ENCODE measurements at regions not wholly inside any gene's neighbourhood (a gene's known extent, or its start where the extent isn't known, plus 50 kb on each side); places are given as distances from the start of the nearest gene placed in this dataset.
A peak's percentile ranks its signal among the peaks of the same experiment; 100 is the strongest.

GRCh38 chr11:114758627-114759026, 80.3 kb downstream of the NXPE2 start:
- H3K27me3 ChIP-seq (ENCODE audit: control insufficient read depth, insufficient read depth, low read length) = no peaks in the 10 kb centered on the region
- H3K36me3 ChIP-seq (ENCODE audit: control insufficient read depth, insufficient read depth, low read length) = no peaks in the 10 kb centered on the region
- no peak overlapping the region for H3K4me3 ChIP-seq (ENCODE audit: low read depth, low read length)
- TF ChIP-seq, protein P1, sequence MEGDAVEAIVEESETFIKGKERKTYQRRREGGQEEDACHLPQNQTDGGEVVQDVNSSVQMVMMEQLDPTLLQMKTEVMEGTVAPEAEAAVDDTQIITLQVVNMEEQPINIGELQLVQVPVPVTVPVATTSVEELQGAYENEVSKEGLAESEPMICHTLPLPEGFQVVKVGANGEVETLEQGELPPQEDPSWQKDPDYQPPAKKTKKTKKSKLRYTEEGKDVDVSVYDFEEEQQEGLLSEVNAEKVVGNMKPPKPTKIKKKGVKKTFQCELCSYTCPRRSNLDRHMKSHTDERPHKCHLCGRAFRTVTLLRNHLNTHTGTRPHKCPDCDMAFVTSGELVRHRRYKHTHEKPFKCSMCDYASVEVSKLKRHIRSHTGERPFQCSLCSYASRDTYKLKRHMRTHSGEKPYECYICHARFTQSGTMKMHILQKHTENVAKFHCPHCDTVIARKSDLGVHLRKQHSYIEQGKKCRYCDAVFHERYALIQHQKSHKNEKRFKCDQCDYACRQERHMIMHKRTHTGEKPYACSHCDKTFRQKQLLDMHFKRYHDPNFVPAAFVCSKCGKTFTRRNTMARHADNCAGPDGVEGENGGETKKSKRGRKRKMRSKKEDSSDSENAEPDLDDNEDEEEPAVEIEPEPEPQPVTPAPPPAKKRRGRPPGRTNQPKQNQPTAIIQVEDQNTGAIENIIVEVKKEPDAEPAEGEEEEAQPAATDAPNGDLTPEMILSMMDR (IDR thresholded peaks at IDR 0.05; ENCODE audit: insufficient read depth, low read length, poor library complexity, severe bottlenecking) = no peak
- DNase-seq (ENCODE audit: low read depth) = no peak

DNA sequence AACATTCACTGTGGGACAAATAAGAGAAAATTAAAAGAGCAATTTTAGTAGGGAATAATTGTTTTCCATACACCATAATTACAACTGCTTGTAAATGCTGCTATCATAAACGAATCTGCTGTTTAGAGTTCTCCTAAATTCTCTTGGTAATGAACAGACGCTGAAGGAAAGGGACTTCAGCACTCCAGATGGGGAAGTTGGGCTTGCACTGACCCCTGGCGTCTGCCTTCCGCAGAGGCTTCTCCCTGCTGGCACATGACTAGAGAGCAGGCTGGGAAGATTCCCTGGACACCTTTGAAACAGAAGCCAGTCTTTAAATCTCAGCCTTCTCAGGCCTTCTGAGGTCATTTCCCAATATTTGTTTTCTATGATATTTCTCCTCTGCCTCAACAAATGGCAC, 84.1 kb downstream of the NXPE2 start:
- H3K4me3 ChIP-seq (ENCODE audit: low read depth, low read length) = no peak overlapping the region
- no peak for DNase-seq (ENCODE audit: low read depth)
- no peaks in the 10 kb centered on the region for H3K27me3 ChIP-seq (ENCODE audit: control insufficient read depth, insufficient read depth, low read length)
- TF ChIP-seq, protein P1 (IDR thresholded peaks at IDR 0.05; ENCODE audit: insufficient read depth, low read length, poor library complexity, severe bottlenecking) = peak; percentile 91
- H3K36me3 ChIP-seq (ENCODE audit: control insufficient read depth, insufficient read depth, low read length) = no peaks in the 10 kb centered on the region

GRCh38 chr11:114764563-114764962, 86.2 kb downstream of the NXPE2 start:
- TF ChIP-seq, protein P1 (IDR thresholded peaks at IDR 0.05; ENCODE audit: insufficient read depth, low read length, poor library complexity, severe bottlenecking) = no peak

DNA sequence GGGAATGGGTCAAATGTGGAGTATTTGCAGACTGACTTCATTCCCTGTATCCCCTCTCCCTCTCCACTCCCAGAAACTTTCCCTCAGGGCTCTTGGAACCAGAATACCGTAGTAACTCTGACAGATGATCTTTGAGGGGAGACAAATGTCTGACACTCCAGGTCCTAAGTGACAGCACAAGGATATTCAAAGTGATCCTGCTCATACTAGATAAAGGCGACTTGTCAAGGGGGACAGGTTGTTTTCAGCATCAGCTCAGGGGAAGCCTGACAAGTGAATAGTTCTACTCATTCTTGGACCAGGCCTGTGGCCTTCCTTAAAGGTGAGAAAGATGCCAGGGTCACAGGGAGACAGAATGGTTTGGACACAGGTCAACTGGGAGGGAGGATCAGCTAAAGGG, 92.8 kb downstream of the NXPE2 start:
- Histone ChIP-seq H3K36me3 (ENCODE audit: control insufficient read depth, insufficient read depth, low read length) (no peaks in the 10 kb centered on the region), H3K4me3 (ENCODE audit: low read depth, low read length) (no peak overlapping the region), H3K27me3 (ENCODE audit: control insufficient read depth, insufficient read depth, low read length) (no peaks in the 10 kb centered on the region)
- TF ChIP-seq, protein P1 (IDR thresholded peaks at IDR 0.05; ENCODE audit: insufficient read depth, low read length, poor library complexity, severe bottlenecking) = no peak
- no peak for DNase-seq (ENCODE audit: low read depth)

More at GRCh38 chr11:114764563-114764962, 86.2 kb downstream of the NXPE2 start:
- DNase-seq (ENCODE audit: low read depth) = no peak
- no peaks in the 10 kb centered on the region for H3K27me3 ChIP-seq (ENCODE audit: control insufficient read depth, insufficient read depth, low read length)
- no peak overlapping the region for H3K4me3 ChIP-seq (ENCODE audit: low read depth, low read length)
- H3K36me3 ChIP-seq (ENCODE audit: control insufficient read depth, insufficient read depth, low read length) = no peaks in the 10 kb centered on the region

DNA sequence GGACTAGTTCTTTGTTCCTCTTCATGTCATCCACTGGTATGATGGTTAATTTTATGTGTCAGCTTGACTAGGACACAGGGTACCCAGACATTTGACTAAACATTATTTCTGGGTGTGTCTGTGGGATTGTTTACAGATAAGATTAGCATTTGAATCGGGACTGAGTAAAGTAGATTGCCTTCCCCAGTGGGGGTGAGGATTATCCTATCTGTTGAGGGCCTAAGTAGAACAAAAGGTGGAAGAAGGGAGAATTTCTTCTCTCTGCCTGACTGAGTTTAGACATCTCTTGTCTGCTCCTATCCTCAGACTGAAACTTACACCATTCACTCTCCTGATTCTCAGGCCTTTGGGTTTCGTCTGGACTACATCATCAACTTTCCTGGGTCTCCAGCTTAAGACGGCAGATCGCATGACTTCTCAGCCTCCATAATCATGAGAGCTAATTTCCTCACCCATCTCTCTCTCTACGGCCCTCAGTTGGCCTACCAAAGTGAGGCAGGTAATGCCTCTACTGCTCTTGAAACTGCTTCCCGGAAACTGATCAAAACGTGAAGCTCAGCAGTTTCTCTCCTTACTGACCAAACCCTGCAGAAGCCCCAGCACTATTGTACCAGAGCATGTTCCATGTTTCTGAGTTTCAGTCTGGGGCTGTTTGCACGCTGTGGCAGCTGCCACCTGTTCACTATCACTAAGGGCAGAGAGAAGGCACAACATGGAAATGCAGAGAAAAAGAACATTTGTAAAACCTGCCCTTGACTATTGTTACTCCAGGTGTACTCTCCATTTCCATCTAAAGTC, 95.4 kb downstream of the NXPE2 start:
- Histone ChIP-seq H3K4me3 (ENCODE audit: low read depth, low read length) (no peak overlapping the region), H3K36me3 (ENCODE audit: control insufficient read depth, insufficient read depth, low read length) (no peaks in the 10 kb centered on the region), H3K27me3 (ENCODE audit: control insufficient read depth, insufficient read depth, low read length) (no peaks in the 10 kb centered on the region)
- TF ChIP-seq, protein P1 (IDR thresholded peaks at IDR 0.05; ENCODE audit: insufficient read depth, low read length, poor library complexity, severe bottlenecking) = no peak
- DNase-seq (ENCODE audit: low read depth) = no peak

Measured in kidney epithelial cell (primary cell).